OCI-LY1 (cell line): ENCODE measurements at regions not wholly inside any gene's neighbourhood (a gene's known extent, or its start where the extent isn't known, plus 50 kb on each side); places are given as distances from the start of the nearest gene placed in this dataset.

Experiments
- CTCF ChIP-seq: fragments of 200-600 bp; sonication (generic), shearing (Covaris generic); IDR thresholded peaks from 2 replicates; pipeline ENCODE4 v1.5.1; 2017; ENCODE audit warnings: mild to moderate bottlenecking, antibody characterized with exemption, low read length, moderate library complexity, mixed read lengths
- EZH2 ChIP-seq: fragments of 200-600 bp; sonication (generic), shearing (Covaris generic); IDR thresholded peaks from 2 replicates; pipeline ENCODE4 v1.8.0; 2017; ENCODE audit warnings: borderline replicate concordance, mixed run types, mild to moderate bottlenecking, antibody characterized with exemption, low read length, moderate library complexity, mixed read lengths

GRCh38 chr5:74179179-74179578 is 461.3 kb downstream of the ENC1 start:
- no peak for TF ChIP-seq EZH2
- TF ChIP-seq CTCF, result no peak
